WTC11 (cell line): ENCODE measurements at regions not wholly inside any gene's neighbourhood (a gene's known extent, or its start where the extent isn't known, plus 50 kb on each side); places are given as distances from the start of the nearest gene placed in this dataset.

Experiments used
- ARID4B ChIP-seq: sonication (generic); formaldehyde crosslinking; IDR thresholded peaks from 2 replicates; pipeline ENCODE4 v1.8.0; 2023; ENCODE audit warnings: missing genetic modification reagents, mild to moderate bottlenecking, borderline replicate concordance
- ATF6 ChIP-seq: sonication (generic); formaldehyde crosslinking; IDR thresholded peaks from 2 replicates; pipeline ENCODE4 v1.8.1; 2023; ENCODE audit warnings: mild to moderate bottlenecking, missing genetic modification reagents
- CTCF ChIP-seq: fragments of 200-600 bp; IDR thresholded peaks from 2 replicates; pipeline ENCODE4 v1.8.0; 2022; ENCODE audit warnings: antibody characterized with exemption
- E2F1 ChIP-seq: sonication (generic); formaldehyde crosslinking; IDR thresholded peaks from 2 replicates; pipeline ENCODE4 v1.8.0; 2022; ENCODE audit warnings: mild to moderate bottlenecking, missing genetic modification reagents
- FOXP4 ChIP-seq: sonication (generic); formaldehyde crosslinking; IDR thresholded peaks from 2 replicates; pipeline ENCODE4 v1.8.0; 2022; ENCODE audit warnings: mild to moderate bottlenecking, missing genetic modification reagents
- USF2 ChIP-seq: sonication (generic); formaldehyde crosslinking; IDR thresholded peaks from 2 replicates; pipeline ENCODE4 v1.8.1; 2023; ENCODE audit warnings: mild to moderate bottlenecking, missing genetic modification reagents, moderate library complexity

GRCh38 chr10:110365356-110366143, 60.8 kb upstream of the SMNDC1 start:
- no peak for TF ChIP-seq FOXP4 (CRISPR knock-in tag)
- TF ChIP-seq USF2: no peak
- no peak for TF ChIP-seq CTCF
- TF ChIP-seq ARID4B: no peak
- no peak for TF ChIP-seq E2F1 (CRISPR knock-in tag)
- no peak for TF ChIP-seq ATF6 (CRISPR knock-in tag)
